NCI-H128 (cell line): ENCODE measurements at regions not wholly inside any gene's neighbourhood (a gene's known extent, or its start where the extent isn't known, plus 50 kb on each side); places are given as distances from the start of the nearest gene placed in this dataset.
"Not testable (repeated sequence)": the region's sequence is repeated elsewhere in the genome, so short reads cannot be mapped to it uniquely, and the experiment has no call there.

Experiments used
- DNase-seq: peaks from one replicate; lab custom pipeline; 2025; ENCODE audit not compliant: unreplicated experiment; lab: John Stamatoyannopoulos, UW

GRCh38 chr2:41039750-41040149 is 587.9 kb upstream of the SLC8A1 start:
- not testable (repeated sequence) for DNase-seq

GRCh38 chr2:41040782-41041520 is 589.1 kb upstream of the SLC8A1 start:
- DNase-seq, result no peak

GRCh38 chr2:41042343-41042742 is 590.5 kb upstream of the SLC8A1 start:
- DNase-seq, result no peak

- no peak for DNase-seq
These were observed 609.5 kb upstream of the SLC8A1 start for GRCh38 chr2:41061356-41061755.

- DNase-seq, result no peak
These were observed 610.4 kb upstream of the SLC8A1 start for GRCh38 chr2:41062336-41062735.

GRCh38 chr2:41066168-41066567 is 614.3 kb upstream of the SLC8A1 start:
- no peak for DNase-seq

- no peak for DNase-seq
These were observed 616.9 kb upstream of the SLC8A1 start for GRCh38 chr2:41068740-41069139.

GRCh38 chr2:41078341-41078740 is 626.5 kb upstream of the SLC8A1 start:
- DNase-seq, result no peak

GRCh38 chr2:41079011-41079410 is 627.1 kb upstream of the SLC8A1 start:
- no peak for DNase-seq

- DNase-seq, result no peak
These were observed 632.4 kb upstream of the SLC8A1 start for GRCh38 chr2:41084321-41084720.

- no peak for DNase-seq
These were observed 636.1 kb upstream of the SLC8A1 start for GRCh38 chr2:41087946-41088345.

- no peak for DNase-seq
These were observed 649.4 kb upstream of the SLC8A1 start for GRCh38 chr2:41101281-41101680.

- DNase-seq, result no peak
These were observed 657.9 kb upstream of the SLC8A1 start for GRCh38 chr2:41109744-41110143.

GRCh38 chr2:41111836-41112627 is 660.1 kb upstream of the SLC8A1 start:
- no peak for DNase-seq

- DNase-seq, result no peak
These were observed 664.4 kb upstream of the SLC8A1 start for GRCh38 chr2:41116106-41116797.

- DNase-seq, result no peak
These were observed 667.6 kb upstream of the SLC8A1 start for GRCh38 chr2:41119489-41119888.

GRCh38 chr2:41123341-41123740 is 671.5 kb upstream of the SLC8A1 start:
- DNase-seq, result no peak

- no peak for DNase-seq
These were observed 675.5 kb upstream of the SLC8A1 start for GRCh38 chr2:41127351-41127750.

- no peak for DNase-seq
These were observed 678.1 kb upstream of the SLC8A1 start for GRCh38 chr2:41129988-41130387.

GRCh38 chr2:41137031-41137430 is 685.1 kb upstream of the SLC8A1 start:
- DNase-seq, result no peak

- no peak for DNase-seq
These were observed 689.4 kb upstream of the SLC8A1 start for GRCh38 chr2:41141146-41141791.
